ENCODE measurements at regions not wholly inside any gene's neighbourhood (a gene's known extent, or its start where the extent isn't known, plus 50 kb on each side); places are given as distances from the start of the nearest gene placed in this dataset.
"Not testable (repeated sequence)": the region's sequence is repeated elsewhere in the genome, so short reads cannot be mapped to it uniquely, and the experiment has no call there.

- DNase-seq: no peak
Observed at GRCh38 chr6:112665114-112665513, 318.0 kb downstream of the RFPL4B start.

DNA sequence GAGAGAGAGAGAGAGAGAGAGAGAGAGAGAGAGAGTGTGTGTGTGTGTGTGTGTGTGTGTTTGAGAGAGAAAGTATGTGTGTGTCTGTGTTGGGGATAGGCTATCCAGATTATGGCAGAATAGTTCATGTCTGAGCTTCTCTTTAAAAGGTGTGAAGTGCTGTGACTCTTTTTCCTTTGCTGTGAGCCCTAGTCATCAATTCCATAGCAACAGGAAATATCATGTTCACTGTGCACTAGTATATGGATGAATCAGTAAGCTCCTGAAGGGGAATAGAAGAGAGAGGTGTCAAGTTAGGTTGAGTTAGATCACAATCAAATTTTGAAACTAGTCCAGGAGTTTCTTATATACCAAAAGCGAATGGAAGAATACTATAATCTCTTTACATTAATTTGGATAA is 318.7 kb downstream of the RFPL4B start:
- DNase-seq: no peak

GRCh38 chr6:112667427-112667826 is 320.3 kb downstream of the RFPL4B start:
- no peak for DNase-seq

DNA sequence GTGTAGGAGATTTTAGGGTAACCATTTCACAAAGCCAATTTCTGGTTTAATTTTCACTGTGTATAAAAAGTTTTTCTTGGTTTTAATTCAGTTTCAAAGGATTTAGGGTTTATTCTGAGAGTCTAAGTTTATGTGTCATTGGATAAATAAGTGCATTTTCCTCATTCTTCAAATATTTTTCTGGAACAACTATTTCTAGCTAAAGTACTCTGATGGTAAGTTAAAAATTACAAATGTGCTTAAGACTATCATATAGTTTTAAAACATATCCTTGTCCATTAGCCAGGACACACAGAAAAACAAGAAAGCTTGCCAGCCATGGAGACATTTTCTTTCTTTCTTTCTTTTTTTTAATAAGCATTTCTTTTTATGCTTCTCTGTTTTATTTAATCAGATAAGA is 333.0 kb downstream of the RFPL4B start:
- DNase-seq: no peak

- no peak for DNase-seq
Observed at GRCh38 chr6:112682071-112682470, 334.9 kb downstream of the RFPL4B start.

GRCh38 chr6:112683106-112683505 is 336.0 kb downstream of the RFPL4B start:
- no peak for DNase-seq

- no peak for DNase-seq
Observed at GRCh38 chr6:112683926-112684325, 336.8 kb downstream of the RFPL4B start.

- not testable (repeated sequence) for DNase-seq
Observed at GRCh38 chr6:112685521-112686220, 338.5 kb downstream of the RFPL4B start.

DNA sequence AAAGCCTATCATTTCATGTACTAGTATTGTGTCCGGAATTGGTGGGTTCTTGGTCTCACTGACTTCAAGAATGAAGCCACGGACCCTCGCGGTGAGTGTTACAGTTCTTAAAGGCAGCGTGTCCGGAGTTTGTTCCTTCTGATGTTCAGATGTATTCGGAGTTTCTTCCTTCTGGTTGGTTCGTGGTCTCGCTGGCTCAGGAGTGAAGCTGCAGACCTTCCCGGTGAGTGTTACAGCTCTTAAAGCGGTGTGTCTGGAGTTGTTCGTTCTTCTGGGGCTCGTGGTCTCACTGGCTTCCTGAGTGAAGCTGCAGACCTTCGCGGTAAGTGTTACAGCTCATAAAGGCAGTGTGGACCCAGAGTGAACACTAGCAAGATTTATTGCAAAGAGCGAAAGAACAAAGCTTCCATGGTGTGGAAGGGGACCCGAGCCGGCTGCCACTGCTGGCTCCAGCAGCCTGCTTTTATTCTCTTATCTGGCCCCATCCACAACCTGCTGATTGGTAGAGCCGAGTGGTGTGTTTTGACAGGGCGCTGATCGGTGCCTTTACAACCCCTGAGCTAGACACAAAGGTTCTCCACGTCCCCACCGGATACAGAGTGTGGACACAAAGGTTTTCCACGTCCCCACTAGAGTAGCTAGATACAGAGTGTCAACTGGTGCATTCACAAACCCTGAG is 341.5 kb downstream of the RFPL4B start:
- DNase-seq: not testable (repeated sequence)

GRCh38 chr6:112689183-112689858 is 342.2 kb downstream of the RFPL4B start:
- not testable (repeated sequence) for DNase-seq

DNA sequence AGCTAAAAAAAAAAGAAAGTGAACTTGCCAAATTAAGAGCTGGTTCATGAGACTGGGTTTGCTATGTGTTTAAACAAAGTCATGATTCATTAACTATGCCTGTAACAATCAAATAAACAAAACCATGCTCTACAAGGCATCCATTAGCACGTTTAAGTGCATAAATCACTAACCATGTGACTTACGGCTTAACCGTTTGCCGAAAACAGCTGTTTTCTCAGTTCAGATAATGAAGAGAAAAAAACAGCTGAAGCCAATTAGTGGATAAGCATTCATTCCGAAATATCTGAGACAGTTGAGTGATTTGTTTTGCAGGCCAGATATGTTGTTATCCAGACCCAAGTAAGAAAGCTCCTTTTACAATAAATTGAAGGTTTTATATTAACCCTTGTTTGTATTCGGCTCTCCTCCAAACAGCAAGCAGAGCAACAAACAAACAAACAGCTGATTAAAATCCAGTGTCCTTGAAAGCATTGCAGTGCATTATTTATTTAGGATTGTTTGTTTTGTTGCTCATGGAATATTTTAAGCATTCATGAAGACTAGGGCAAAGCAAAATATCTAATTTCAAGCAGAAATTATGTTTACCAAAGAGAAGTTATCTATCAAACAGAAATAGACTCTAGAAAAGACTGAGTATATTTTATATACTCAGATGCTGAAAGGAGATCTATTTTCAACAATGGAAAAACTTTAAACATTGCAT is 343.5 kb downstream of the RFPL4B start:
- DNase-seq: no peak

GRCh38 chr6:112691289-112691688 is 344.2 kb downstream of the RFPL4B start:
- DNase-seq: no peak

- no peak for DNase-seq
Observed at GRCh38 chr6:112695001-112695400, 347.9 kb downstream of the RFPL4B start.

GRCh38 chr6:112697265-112697664 is 350.1 kb downstream of the RFPL4B start:
- no peak for DNase-seq

DNA sequence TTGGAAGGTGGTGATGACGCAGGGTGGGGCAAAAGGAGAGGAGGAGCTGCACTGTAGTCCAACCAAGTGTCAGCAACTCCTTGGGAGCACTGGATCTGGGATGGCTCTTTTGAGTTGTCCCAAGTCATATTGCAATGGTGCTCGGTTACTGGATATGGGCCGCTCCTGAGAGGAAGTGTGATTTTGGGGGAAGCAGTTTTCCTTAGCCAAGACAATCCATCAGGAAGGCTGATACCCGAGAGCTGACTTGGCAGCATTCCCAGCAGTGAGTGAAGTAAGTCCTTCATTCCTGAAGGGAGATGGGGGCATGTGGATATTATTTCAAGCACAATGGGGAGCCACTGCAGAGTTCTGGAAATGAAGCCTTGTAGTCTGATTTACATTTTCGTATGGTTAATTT is 354.1 kb downstream of the RFPL4B start:
- no peak for DNase-seq

GRCh38 chr6:112710710-112711109 is 363.6 kb downstream of the RFPL4B start:
- no peak for DNase-seq

- no peak for DNase-seq
Observed at GRCh38 chr6:112713402-112713801, 366.3 kb downstream of the RFPL4B start.

GRCh38 chr6:112717401-112717800 is 370.3 kb downstream of the RFPL4B start:
- DNase-seq: peak in 1 of 2 donors; percentile 0

DNA sequence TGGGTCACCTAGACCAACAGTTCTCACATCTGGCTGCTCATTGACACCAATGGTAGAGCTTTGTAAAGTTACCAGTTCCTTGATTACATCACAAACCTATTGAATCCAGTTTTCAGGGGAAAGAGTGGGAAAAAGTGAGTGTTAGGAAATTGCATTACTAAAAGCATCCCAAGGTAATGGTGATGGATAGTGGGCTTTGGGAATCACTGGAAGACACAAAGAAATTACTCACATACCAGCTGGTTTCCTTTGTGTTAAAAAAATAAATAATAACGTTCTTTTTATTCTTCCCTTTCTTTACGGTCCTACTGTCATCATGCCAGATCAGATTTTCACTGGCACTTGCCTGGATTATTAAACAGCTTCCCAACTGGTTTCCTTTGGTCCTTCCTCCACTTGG is 370.7 kb downstream of the RFPL4B start:
- no peak for DNase-seq

DNA sequence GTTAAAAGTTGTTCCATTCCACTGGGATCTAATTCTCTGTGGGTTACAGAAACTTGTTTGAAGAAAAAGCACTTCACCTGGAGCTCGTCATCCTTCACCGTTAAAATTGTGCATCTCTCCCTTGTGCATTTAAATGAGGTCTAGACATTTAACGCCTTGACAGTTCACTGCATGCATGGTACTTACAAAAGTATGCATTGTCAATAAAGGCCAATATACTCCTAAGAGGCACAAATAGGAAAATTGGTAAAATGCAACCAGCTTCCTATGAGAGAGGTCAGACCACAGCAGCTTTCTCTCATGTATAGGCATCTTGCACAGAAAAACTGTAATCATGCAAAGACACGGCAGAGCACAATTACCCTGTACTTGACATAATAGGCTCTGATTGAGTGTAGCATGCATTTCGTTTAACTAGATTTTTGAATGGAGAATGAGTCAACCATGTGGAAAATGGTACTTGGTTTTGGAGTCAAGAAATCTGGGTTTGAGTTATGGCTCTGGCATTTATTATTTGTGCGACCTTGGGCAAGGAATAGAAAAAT is 378.5 kb downstream of the RFPL4B start:
- no peak for DNase-seq

DNA sequence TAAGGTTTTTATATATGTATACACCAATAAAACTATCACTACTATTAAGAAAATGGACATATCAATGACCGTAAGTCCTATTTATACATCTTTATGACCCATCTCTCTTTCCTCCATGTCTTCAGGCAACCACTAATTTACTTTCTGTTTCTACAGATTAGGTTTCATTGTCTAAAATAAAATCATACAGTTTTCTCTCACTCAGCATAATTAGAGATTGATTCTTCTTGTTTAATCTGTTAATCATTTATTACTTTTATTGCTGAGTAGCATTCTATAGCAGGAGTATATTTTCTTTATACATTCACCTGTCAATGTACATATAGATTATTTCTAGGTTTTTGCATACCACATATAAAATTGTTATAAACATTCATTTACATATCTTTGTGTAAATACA is 388.0 kb downstream of the RFPL4B start:
- DNase-seq: no peak

DNA sequence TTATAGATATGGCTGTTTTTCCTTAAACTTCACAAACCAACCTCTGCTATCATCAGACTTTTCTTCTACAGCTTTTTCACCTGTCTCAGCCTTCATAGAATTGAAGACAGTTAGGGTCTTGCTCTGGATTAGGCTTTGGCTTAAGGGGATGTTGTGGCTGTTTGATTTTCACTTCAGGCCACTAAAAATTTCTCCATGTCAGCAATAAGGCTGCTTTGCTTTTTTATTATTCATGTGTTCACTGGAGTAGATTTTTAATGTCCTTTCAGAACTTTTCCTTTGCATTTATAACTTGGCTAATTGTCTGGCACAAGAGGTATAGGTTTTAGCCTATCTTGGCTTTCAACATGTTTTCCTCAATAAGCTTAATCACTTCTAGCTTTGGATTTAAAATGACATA is 392.6 kb downstream of the RFPL4B start:
- DNase-seq: no peak

DNA sequence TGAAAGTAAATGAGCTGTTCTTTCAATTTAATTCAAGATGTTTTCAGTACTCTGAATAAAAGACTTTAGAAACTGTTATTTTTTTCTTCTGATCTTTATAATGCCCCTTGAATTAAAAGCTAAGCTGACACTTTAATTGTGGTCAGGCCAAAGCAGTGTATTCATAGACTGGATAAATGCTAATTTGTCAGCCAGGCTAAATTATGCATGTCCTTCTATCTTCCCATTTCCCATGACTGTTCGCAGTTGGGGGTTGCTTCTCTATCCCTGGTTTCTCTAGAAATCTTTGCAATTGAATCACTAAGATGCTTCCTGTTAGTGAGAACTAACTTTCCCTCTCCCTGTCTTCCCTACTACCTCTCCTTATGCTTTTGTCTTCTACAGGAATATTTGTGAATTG is 396.2 kb downstream of the RFPL4B start:
- DNase-seq: no peak

Data from inflammatory macrophage treated with lipopolysaccharide for 1 hour (primary cell).